GM18508 (cell line): ENCODE measurements at regions not wholly inside any gene's neighbourhood (a gene's known extent, or its start where the extent isn't known, plus 50 kb on each side); places are given as distances from the start of the nearest gene placed in this dataset.
"Not testable (repeated sequence)": the region's sequence is repeated elsewhere in the genome, so short reads cannot be mapped to it uniquely, and the experiment has no call there.

ENCODE experiments used
- ATAC-seq: cut with Tn5 transposase; IDR thresholded peaks from one replicate; pipeline ENCODE4 v1.9.1; 2021; ENCODE audit warnings: moderate number of reproducible peaks; ENCODE audit not compliant: insufficient read depth, unreplicated experiment

DNA sequence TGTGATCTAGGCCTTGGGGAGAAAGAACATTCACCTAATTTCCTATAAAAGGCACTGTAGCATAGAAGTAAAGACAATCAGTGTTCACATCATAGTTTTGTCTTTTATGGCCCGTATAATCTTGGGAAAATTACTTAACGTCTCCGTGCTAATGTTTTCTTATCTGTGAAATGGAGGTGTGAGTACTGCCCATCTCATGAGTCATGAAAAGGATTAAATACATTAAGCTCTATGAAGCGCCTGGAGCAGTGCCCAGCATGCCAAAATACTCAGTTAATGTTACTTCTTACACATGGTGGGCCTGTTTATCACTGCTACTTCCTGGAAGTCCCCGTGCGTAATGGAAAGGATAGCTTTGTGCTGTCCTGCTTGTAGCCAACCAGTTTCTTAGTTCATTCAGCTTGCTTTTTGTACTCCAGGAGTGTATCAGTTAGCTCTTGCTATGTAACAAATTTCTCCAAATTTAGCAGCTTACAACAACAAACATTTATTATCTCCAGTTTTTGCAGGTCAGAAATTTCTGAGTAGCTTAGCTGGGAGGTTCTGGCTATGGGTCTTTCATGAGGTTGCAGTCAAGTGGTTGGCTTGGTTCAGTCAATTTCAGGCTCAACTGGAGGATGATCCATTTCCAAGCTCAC is 103.6 kb upstream of the BMP2 start:
- ATAC-seq = no peak

DNA sequence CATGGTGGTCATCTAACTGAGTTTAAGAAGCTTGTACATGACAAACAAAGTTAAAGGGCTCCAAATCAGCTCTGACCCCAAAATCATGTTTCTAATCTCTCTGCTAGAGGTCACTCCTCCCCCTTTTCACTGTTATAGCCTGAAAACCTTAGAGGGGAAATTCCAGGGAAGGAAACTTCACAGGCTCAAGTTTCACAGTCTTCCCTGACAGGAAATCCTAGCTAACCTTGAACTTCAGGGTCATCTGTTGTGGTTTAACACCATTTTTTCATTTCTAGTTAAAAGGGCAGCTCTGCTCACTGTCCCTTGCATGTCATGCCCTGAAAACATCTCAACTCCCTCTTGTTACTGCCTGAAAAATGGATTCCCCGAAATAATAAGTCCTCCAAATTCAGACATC is 104.4 kb upstream of the BMP2 start:
- ATAC-seq = peak; percentile 66

DNA sequence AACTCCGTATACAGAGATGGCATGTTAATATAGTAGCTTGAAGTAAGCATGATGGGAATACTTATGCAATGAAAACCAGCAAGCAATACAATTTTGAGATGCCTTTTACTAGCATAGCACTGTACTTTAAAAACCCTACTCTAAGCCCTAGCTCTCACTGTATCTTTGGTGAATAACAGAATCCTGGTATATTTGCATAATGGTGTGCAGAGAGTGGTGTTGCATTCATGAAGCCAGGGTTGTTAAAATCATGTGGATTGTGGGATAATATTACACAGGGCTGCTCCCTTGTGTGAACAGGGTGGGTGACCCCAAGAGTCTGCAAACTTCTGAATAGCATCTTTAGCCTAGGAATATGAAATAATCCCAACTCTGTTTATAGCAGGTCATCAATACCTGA is 105.2 kb upstream of the BMP2 start:
- no peak for ATAC-seq

DNA sequence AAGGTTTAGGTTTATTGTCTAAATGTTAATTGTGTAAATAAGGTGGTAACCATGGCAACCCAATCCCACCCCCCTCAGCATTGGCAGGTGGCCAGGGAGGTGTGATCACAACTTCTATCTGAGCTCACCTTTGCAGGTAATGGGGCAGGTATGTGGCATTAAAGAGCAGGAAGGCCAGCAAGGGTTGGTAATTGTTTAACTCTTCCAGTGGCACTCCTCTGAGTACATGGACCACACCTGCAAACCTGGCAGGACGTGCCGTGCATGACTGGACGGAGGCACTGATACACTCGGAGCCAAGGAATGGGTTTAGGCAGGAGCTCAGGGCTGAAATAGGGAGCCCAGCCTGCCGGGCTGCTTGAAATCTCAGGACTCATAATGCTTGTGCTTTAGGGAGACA is 107.0 kb upstream of the BMP2 start:
- ATAC-seq = no peak

DNA sequence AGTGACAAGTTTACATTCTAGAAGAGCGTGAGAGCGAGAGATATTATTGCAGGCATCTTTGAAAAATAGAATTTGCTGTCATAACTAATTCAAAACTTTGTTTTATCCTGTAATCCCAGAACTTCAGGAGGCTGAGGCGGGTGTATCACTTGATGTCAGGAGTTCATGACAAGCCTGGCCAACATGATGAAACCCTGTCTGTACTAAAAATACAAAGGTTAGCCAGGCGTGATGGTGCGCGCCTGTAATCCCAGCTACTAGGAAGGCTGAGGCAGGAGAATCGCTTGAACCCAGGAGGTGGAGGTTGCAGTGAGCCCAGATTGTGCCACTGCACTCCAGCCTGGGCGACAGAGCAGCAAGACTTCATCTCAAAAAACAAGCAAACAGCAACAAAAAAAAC is 108.6 kb upstream of the BMP2 start:
- not testable (repeated sequence) for ATAC-seq

DNA sequence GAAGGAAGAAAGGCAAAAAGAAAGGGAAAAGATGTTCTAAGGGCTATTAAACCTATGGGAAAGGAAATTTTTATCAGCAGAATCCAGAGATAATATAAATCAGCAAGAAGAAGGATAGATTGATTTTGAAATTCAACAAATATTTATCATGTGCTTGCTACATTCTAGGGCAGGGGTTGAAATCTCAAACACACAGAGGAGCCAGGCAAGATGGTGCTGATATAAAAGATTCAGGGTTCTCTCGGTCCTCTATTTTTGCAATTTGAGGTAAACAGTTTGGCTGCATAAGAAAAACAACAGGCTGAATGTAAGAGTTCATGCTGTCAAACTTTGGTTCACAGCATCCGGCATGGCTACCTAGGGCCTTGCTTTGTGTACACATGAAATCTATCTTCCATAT is 109.6 kb upstream of the BMP2 start:
- ATAC-seq = no peak

DNA sequence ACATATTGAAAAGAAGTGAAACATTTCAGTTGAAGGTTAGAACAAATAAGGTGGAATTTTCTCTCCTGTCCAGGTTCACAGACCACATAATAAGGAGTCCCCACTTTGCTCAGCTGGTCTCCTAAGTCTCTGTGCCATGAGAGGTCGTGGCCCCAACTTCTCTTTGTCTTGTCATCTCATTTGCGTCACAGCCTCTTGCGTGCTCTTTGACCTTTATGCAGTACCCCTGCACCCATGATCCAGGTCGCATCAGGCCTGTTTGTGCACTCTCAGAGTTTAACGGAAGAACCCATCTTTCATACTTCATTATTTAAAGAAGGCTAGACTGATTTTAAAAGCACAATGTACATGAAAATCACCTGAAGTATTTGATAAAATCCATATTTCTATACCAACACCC is 110.4 kb upstream of the BMP2 start:
- no peak for ATAC-seq

DNA sequence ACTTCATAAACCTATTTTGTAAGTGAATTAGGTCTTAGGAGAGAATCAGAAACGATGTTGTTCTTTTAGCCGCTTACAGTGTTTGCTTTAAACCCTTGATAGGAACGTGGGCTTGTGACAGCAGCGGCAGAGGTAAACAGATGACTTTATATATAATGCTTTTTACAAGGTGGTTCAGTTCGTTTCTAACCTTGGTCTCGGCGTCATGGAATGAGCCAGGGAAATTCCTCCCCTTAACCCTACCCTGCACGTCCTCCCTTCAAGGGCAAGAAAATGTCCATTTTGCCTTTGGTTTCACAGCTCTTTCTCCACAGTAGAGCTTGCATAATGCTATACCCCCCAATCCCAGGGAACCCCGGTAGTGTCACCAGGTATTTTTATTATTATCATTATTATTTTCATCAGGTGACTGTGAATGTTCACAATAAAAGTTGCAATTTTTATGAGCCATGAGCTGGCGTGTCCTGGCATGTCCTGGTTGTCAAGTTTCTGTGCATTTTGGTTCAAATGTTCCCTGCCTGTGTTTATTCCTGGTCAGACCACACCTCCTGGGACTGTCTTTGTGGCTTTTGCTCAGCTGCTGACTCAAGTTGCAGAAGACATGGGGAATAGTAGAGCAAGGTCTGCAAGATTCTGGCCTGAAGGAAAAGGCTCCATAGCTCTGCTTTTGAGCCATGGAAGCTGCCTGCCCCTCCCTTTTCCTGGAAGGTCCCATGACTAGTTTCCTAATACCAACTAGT is 112.8 kb upstream of the BMP2 start:
- no peak for ATAC-seq

DNA sequence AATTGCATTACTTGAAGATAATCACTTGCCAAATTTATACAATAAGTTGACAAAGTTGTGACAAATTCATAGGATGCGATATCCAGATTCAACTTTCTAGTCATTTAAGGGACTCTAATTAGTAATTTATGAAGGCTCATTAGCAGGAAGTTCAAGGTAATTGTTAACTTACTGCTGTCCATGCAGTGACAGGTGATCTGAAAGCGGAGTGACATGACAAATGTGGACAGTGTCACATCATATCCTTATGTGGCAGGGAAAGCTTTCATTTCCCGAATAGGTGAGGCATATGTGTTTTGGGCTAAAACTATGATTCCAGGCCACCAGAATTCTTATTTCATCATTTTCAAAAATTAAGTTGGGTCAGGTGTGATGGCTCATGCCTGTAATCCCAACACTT is 115.9 kb upstream of the BMP2 start:
- ATAC-seq = peak; percentile 53

DNA sequence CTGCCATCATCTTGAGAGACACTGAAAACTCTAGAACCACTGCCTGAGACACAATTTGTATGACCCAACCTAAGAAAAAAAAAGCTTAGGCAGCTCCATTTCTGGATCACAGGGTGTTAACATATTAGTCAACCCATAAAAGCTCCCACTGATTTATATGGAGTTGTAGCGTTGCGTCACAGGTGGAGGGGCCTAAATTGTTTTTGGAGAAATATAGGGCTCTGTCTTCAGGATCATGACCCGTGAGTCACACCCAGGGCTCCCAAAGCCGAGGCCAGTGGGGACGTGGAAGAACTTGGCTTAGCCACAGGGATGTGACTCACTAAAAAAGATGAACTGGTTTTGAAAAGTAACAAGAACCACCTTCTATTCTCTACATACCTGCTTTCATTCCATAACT is 116.5 kb upstream of the BMP2 start:
- ATAC-seq = no peak

DNA sequence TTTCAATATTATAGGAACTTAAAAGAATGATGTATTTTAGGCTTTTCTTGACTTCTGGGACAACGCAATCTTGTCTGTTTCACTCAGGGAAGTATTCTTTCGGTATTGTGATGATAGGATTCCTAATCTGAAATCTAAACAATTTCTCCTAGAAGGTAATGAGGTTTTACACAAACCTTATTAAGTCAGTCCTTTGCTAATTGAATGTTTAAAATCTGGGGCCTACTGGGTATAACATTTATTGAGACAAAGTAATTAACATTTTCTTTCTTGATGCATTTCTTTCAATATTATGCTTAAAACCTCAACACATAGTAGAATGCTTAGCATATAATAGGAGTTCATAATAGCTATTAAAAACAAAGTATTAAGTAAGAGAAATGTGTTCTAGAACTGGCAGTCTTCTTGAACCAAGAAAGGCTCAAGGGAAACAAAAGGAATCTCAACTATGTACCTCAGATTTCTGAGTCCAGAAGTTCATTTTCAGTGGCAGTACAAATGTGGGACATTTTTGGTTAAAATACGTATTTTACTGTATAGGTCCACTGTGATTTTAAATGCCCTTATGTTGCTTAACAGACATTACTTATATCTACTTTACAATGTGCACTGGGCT is 121.4 kb upstream of the BMP2 start:
- no peak for ATAC-seq

DNA sequence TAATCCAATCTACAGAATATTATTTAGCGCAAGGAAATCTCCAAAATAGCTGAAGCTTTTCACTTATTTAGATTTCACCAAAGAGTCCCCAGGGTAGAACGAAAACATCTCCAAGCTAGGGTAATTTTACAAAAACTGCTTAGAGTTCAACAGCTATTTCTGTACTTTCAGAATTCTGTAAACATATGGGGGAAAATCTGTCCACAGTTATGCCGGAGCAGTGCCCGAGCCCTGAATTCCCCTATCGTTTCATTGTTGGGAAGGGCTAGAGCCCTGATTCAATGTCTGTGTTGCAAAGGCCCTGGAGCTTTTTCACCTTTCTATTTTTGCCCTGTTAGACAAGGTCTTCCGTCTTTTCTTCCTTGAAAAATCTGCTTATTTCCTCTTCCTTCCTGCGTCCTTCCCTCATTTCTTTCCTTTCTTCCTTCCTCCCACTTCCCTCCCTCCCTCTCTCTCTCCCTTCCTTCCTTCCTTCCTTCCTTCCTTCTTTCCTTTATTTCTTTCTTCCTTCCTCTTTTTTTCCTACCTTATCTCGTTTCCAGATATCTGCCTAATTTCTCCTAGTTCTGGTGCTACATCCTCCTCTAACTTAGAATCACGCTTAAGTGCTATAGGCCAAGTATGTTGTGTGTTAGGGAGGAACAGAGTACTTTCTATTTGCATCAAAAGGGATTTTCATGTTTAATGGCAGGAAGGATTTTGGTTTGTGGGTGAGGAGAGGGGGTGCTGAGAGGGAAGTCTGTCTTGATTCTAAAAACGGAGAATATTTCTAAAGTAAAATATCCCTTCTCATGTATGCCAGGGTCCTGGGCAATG is 122.5 kb upstream of the BMP2 start:
- ATAC-seq = no peak

DNA sequence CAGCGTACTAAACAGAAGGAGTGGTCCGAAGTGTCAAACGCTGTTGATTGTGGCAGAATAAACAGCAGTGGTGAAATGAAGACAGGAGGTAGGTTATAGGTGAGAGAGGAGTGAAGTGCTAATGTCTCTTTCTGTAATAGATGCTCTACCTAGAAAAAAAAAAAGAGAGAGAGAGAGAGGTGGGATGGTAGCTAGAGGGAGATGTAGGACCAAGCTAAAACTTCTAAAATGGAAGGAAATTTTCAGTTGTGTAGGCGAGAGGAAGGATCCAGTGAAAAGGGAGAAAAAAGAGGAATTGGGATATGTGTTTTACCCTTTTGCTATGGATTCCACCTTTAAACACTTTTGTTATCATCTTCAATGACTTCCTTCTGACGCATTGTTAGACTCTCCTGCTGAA is 126.5 kb upstream of the BMP2 start:
- no peak for ATAC-seq

DNA sequence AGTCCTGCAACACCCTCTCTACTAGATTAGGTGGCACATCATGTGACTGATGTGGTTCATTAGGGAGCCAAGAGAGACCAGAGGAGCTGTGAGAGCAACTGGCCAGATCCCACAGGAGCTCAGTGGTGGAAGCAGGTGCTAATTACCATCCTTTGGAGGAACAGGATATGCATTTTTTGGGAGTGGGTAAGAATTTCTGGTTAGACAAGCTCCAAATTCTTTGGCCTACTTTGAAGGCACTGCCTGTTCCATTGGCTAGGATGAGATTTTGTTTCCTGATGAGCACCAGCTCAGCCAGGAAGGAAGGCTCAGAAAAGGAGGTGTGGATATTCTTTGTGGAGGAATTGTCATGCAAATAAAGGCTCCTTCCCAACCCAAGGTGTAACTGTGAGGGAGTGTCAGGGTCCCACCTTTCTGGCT is 130.3 kb upstream of the BMP2 start:
- no peak for ATAC-seq

DNA sequence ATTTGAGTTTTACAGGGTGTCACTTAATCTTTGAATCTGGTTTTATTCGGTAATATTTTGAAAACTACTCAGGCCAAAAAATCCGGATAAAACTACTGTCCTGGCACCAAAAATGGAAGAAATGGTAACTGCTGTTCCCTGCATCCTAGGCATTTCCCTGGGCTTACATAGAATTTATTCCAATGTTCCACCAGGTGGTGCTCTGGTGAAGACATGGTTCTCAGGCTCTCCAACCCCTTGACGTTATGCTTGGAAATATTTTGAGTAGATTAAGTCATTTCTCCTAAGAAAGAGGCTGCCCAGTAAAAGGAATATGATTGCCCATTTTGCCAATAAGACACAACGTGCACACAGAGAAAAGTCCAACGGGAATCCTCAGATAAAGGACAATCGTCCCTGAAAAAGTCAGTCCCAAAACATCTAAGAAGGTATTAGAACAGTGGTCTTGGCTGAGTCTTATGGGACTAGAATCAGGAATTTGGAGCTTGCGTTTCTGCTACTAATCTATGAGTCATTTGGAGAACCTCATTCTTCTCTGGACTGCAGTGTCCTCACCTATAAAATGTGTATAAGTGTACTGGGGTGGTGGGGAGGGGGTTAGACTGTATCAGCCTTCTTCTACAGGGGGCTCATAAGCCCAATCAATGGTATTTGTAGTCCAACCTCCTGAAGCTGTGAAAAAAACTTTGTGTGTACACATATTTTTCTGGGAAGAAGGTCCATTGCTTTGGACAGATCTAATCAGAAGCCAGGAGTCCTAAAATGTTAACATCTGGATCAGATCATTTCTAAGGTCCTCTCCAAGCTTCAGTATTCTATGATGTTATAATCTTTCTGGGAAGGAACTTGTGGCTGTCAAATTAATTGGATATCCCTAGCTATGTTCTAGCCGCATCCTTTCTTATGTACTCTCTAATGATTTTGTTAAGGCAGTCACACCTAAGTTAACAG is 131.0 kb upstream of the BMP2 start:
- no peak for ATAC-seq

DNA sequence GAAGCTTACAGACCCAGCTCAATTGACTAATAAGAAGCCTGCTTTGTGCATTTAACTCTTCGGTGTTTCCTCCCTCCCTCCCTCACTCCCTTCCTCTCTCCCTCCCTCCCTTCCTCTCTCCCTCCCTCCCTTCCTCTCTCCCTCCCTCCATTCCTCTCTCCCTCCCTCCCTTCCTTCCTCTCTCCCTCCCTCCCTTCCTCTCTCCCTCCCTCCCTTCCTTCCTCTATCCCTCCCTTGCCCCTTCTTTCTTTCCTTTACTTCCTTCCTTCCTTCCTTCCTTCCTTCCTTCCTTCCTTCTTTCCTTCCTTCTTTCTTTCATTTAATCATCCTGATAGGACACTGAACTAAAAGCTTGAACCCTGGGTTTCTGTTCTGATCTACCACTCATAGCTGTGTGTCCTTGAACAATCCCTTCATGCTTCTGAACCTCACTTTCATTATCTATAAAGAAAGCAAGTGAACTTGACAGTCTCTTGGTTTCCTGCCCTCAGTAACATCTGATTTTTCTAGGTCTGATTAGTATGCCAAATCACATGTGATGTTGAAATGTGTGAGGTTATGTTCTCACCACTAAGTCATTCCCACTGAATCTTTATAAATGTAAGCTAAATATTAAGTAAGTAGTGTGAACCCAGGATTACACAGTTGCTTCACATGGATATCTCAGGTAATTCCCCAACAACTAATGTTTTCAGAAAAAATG is 132.3 kb upstream of the BMP2 start:
- peak; percentile 83 for ATAC-seq

DNA sequence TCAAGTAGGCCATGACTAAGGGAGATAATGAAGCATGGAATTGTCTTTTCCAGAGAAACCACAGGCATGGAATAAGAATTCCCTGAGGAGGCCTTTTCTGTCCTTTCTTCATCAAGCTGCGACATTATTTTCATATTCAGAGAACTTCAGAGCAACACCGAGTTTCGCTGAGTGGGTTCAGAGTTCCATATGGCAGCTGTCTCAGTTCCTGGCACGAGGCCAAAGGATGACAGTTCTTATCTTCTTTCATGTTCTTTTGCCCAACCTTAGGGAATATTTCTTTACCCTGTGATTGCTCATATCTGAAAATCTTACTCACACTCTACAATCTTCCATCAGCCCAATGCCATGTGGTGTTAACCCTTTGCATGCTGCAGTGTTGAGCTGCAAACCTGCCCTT is 135.3 kb upstream of the BMP2 start:
- no peak for ATAC-seq

DNA sequence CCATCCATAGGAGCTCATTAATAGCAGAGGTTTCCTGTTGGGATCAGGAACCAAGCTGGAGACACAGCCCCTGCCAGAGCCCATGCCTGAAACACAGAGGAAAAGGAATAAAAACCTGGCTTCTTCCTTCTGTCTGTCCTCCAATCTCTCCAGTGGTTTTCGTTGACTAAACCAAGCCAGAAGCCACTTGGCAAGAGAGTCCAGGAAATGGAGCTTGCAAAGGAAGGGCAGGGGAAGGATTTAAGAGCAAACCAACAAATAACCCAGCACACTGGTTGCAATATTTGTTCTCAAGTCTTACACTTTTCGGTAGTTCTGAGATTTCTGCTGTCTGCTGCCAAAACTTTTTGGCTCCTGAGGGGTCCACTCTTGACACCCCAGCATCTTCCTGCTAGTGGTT is 137.0 kb upstream of the BMP2 start:
- no peak for ATAC-seq

DNA sequence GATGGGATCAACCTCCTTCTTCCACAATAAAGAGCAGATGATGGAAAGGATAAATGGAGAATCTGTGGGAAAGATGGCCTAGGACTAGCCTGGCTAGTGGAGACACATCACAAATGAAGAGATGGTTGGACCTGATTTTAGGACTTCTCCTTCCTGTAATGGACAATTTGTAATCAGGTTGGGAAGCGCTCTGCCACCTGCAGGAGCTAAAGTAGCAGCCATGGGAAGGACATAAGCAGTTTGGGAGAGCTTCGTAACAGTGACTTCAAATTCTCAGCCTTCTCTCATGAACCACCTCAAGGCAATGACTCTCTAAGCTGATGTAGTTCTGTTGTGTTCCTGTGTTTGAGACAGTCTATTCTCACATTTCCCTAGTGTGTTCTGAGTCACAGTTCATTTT is 137.9 kb upstream of the BMP2 start:
- ATAC-seq = no peak
